GM13977 (cell line): ENCODE measurements at regions not wholly inside any gene's neighbourhood (a gene's known extent, or its start where the extent isn't known, plus 50 kb on each side); places are given as distances from the start of the nearest gene placed in this dataset.

ENCODE experiments used
- DNase-seq: peaks from one replicate; pipeline ENCODE4 v3.0.0; 2012; ENCODE audit warnings: low spot score
- CTCF ChIP-seq: IDR thresholded peaks from 2 replicates; pipeline ENCODE4 v1.5.1; 2012; ENCODE audit warnings: mild to moderate bottlenecking, control low read depth; ENCODE audit not compliant: insufficient read depth; ENCODE audit errors: extremely low read depth, missing control alignments
- in situ Hi-C: fragments of 300-500 bp; cut with MboI; formaldehyde crosslinking; loops from one replicate; pipeline ENCODE4 v1.12.0; 2022; ENCODE audit warnings: low sequenced_read_pairs, low pct_unique_long_range_greater_than_20kb, mixed read lengths, inconsistent platforms; ENCODE audit not compliant: unreplicated experiment

DNA sequence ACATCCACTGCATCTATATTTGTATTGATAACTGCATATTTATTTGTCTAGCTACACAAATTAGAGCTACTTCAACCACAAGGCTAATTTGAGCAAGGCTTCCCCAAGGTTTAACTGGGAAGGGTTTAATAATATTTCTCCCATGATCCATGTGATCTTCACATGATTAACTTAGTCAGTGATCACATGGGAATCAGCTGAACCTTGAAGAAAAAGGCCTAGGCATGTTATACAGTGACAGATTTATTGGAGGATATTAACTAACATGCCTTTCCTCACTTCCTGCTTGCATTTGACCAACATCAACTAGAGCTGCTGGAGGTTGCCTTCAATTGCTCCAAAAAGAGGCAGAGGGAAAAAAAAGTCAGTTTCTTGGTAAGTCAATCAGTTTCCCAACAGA lies 417.0 kb downstream of the HAO1 start:
- no peak for TF ChIP-seq CTCF
- in situ Hi-C loops = no loop called here
- no peak for DNase-seq

DNA sequence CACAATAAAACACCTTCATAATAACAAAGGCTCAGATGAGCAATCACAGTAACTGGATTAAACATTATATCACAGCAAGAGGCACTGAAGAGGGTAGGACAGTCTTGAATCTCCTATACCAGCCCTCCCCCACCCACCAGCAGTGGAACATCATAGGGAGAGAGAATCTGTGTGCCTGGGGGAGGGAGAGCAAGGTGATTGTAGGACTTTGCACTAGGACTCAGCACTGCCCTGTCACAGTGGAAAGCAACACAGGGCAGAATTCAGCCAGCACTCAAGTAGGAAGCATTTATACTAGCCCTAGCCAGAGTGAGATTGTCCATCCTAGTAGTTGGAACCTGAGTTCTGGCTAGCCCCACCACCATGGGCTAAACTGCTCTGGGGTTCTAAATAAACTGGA lies 400.2 kb downstream of the HAO1 start:
- in situ Hi-C loops = no loop called here
- no peak for DNase-seq
- TF ChIP-seq CTCF = no peak

- no peak for DNase-seq
- in situ Hi-C loops = no loop called here
- TF ChIP-seq CTCF = no peak
Observed at GRCh38 chr20:7540923-7541322, 399.3 kb downstream of the HAO1 start.

DNA sequence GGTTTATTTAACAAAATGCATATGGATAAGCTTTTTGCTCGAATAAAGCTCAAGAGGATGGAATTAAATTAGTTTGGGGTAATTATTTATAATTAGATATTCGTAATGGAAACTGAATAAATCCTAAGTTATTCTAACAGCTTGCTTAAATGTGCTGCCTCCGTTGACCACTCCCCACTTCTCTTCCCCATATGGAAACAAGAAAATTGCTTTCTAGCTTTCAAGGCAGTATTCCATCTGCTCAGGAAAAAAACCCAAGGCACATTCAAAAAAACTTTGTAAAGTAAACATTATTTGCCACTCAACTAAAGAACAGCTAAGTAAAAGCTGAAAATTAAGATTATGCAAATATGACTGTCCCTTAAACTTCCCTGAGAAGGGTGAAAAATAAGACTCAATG lies 369.2 kb downstream of the HAO1 start:
- in situ Hi-C loops = no loop called here
- no peak for DNase-seq
- no peak for TF ChIP-seq CTCF

DNA sequence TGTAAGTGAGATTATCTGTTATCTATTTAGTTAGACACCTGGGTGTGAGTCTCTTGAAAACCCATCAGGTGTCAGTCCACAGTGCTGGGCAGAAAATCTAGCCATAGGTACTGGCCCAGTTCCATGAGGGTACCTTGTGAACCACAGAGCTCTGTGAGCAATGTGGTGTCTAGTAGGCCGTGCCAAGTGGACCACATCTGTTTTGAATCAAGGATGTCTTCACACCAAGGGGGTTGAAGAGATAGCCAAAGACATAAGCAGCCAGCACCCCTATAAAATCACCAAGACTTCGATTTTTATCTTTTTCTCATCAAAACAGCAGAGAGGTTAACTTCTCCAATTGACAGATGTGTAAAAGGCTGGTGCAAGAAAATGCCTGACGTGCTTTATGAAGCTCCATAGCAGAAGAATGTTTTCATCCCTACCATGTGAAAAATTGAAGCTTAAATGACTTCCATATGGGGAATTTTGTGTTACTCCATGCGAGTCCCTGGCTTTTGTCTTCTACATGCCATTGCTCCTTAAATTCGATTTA lies 368.7 kb downstream of the HAO1 start:
- in situ Hi-C loops = no loop called here
- DNase-seq = no peak
- TF ChIP-seq CTCF = no peak

DNA sequence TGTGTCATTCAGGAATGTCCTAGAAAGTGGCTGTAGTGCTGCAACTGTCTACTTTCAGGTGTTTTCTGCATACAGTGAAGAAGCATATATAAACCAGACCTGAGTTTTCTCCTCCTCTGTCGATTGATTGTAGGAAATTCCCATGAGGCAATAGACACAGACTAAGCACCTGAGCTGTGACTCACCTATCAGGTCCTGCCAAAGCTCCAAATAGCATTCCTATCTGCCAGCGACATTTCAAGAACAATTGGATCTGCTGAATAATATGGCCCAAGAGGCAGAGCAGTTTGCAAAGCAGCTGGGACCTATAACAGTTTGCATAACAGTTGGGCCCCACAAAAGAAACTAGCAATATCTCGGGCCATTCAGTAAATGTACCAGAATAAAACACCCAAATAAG lies 360.4 kb downstream of the HAO1 start:
- in situ Hi-C loops = no loop called here
- no peak for DNase-seq
- no peak for TF ChIP-seq CTCF
